ENCODE measurements at regions not wholly inside any gene's neighbourhood (a gene's known extent, or its start where the extent isn't known, plus 50 kb on each side); places are given as distances from the start of the nearest gene placed in this dataset.

DNA sequence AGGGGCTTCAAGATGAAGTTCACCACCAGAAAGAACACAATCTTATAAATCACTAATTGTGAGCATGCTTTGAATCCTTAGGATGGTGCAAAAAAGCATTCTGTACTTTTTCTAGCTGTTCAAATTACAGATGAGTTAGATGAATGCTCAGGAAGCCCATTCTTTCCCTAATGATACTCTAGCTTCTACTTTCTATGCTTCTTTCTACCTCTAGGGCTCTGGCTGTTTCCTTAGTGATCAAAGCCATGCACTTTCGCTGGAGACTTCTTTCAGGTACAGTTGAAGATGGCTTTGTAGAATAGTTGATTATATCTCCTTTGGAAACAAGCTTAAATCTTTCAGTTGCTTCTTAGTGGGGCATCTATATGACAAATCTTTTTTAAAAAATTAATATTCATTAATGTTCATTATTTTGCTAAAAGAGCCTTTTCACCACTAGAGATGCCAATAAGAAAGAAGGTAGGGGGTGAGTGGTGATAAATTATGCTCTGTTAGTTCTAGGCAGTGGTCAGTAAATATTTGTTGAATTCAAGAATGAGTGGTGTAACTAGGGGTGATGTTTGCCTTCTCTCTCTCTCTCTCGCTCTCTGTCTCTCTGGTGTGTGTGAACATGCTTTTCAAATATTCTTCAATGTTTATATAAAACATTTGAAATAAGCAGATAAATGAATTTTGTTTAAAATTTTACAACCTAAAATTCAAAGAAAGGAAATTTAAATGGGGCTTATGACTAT is 169.4 kb downstream of the GLUD2 start:
- 68 to 88% (median 75%) methylated on average over 2 of the region's 2 CpGs for WGBS, 5 donors

DNA sequence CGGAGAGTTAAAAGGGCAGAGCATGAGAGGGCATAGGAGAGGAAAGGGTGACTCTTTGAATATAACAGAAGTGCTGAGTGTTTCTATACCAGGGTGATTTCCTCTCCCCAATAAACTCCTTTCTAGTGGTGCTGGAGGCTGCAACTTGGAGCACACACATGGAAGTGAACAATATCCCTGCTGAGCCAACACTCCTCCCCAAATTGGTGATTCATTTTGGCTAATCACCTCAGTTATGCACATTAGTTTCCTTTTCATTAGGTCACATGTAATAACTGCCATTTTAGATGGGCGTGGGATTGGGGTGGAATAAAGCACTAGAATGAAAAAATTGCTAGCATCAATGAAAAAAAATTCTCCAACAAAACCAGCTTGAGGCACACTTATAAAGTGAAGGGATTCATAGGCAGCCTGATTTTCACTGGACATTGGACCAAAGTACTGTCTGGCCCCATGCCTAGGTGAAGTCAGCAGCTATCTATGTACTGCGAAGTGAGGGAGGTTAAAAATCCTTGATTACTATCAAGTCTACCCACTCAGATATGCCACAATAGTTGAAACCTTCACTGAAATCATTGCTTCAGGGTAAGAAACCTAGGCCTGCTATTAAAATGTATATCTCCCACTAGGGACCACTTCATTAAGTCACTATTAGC is 174.0 kb downstream of the GLUD2 start:
- Histone ChIP-seq H3K36me3 (no peaks in the 10 kb centered on the region), H3K9me3 (no peaks in the 10 kb centered on the region), H3K4me1 (no peaks in the 10 kb centered on the region), H3K27ac (no peak overlapping the region), H3K4me3 (no peak overlapping the region), H3K27me3 (replicated peaks in 1 of 7) (no peaks in the 10 kb centered on the region)
- DNase-seq, result no peak
- intact Hi-C loops (cut with DNase I; ENCODE audit: low total_unique reads), result no loop called here
- WGBS, 5 donors, result 60 to 79% (median 73%) methylated on average over 3 of the region's 3 CpGs
- TF ChIP-seq, protein P1, sequence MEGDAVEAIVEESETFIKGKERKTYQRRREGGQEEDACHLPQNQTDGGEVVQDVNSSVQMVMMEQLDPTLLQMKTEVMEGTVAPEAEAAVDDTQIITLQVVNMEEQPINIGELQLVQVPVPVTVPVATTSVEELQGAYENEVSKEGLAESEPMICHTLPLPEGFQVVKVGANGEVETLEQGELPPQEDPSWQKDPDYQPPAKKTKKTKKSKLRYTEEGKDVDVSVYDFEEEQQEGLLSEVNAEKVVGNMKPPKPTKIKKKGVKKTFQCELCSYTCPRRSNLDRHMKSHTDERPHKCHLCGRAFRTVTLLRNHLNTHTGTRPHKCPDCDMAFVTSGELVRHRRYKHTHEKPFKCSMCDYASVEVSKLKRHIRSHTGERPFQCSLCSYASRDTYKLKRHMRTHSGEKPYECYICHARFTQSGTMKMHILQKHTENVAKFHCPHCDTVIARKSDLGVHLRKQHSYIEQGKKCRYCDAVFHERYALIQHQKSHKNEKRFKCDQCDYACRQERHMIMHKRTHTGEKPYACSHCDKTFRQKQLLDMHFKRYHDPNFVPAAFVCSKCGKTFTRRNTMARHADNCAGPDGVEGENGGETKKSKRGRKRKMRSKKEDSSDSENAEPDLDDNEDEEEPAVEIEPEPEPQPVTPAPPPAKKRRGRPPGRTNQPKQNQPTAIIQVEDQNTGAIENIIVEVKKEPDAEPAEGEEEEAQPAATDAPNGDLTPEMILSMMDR (IDR thresholded peaks at IDR 0.05 in 8 of 11, conservative IDR thresholded peaks at IDR 0.05 in 3 of 11), result no peak
- TF ChIP-seq POLR2AphosphoS5 (IDR thresholded peaks at IDR 0.05) (no peak), POLR2A (IDR thresholded peaks at IDR 0.05) (no peak)

More for the DNA sequence above, 169.4 kb downstream of the GLUD2 start:
- no peak overlapping the region for H3K27ac ChIP-seq
- H3K36me3 ChIP-seq, result no peaks in the 10 kb centered on the region
- intact Hi-C loops (cut with DNase I; ENCODE audit: low total_unique reads), result no loop called here
- H3K4me3 ChIP-seq, result no peak overlapping the region
- no peaks in the 10 kb centered on the region for H3K27me3 ChIP-seq (replicated peaks in 1 of 7)
- no peaks in the 10 kb centered on the region for H3K9me3 ChIP-seq
- no peak for DNase-seq
- H3K4me1 ChIP-seq, result no peaks in the 10 kb centered on the region
- TF ChIP-seq, protein P1 (IDR thresholded peaks at IDR 0.05 in 8 of 11, conservative IDR thresholded peaks at IDR 0.05 in 3 of 11), result no peak
- TF ChIP-seq POLR2AphosphoS5 (IDR thresholded peaks at IDR 0.05) (no peak), POLR2A (IDR thresholded peaks at IDR 0.05) (no peak)

DNA sequence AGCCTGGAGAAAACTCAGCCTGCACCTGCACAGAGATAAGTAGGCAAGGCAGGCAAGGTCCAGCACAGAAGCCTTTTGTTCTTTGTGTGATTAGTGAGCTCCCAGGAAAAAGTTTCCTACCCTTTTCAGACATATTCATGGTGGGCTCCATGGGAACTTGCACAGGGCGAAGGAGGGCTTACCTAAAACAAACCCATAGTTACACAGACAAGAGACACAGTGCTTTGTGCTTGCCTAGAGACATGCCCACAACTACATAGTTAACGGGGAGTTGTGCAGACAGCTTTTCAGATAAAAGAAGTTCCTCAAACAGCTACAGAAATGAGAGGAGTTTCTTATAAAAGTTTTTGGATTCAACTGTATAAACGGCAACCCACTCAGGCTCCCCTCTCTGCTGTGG is 180.5 kb downstream of the GLUD2 start:
- Histone ChIP-seq H3K4me1 (no peaks in the 10 kb centered on the region), H3K36me3 (no peaks in the 10 kb centered on the region), H3K4me3 (no peak overlapping the region), H3K9me3 (no peaks in the 10 kb centered on the region), H3K27ac (no peak overlapping the region), H3K27me3 (replicated peaks in 1 of 7) (no peaks in the 10 kb centered on the region)
- DNase-seq, result no peak
- 71 to 95% (median 80%) methylated on average over 2 to 3 of the region's 3 CpGs for WGBS, 5 donors
- intact Hi-C loops (cut with DNase I; ENCODE audit: low total_unique reads), result no loop called here
- TF ChIP-seq POLR2AphosphoS5 (IDR thresholded peaks at IDR 0.05) (no peak), POLR2A (IDR thresholded peaks at IDR 0.05) (no peak)
- TF ChIP-seq, protein P1 (IDR thresholded peaks at IDR 0.05 in 8 of 11, conservative IDR thresholded peaks at IDR 0.05 in 3 of 11), result no peak

DNA sequence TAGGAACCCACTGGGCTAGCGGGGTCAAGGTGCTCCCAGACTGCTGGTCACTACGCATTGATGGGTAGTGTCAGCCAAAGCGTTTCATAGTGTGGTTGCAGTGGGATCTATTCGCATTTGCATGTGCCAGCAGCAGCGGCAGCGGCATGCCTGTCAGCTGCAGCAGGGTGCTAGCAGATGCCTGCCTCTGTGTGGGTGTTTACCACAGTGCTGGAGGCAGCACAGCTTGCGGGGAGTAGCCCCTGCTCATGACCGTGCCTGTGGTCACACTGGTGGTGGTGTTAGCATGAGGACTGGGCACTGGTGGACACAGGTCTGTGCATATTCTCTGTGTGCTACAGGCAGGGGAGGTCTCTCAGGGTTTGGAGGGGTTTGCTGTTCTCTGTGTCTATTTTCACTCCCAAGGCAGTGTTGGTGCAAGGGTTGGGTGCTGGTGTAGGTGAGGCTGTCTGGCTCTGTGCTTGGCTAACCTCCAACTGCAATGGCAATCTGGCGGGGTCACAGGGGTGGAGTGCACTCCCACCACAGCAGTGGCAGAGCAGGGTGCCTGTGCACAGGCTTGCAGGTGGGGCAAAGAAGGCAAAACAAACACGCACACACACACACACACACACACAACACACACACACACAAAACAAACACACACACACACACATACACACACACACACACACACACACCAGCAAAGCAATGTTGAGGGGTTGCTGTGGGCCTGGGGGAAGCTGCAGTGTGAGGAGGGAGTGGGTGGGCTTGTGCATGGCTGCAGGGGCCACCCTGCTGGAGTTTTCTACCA is 184.4 kb downstream of the GLUD2 start:
- WGBS, 5 donors, result 65 to 81% (median 81%) methylated on average over 1 to 10 of the region's 10 CpGs
- no peak for DNase-seq
- intact Hi-C loops (cut with DNase I; ENCODE audit: low total_unique reads), result no loop called here

More for the DNA sequence above, 184.4 kb downstream of the GLUD2 start:
- TF ChIP-seq POLR2AphosphoS5 (IDR thresholded peaks at IDR 0.05) (no peak), POLR2A (IDR thresholded peaks at IDR 0.05) (no peak)
- TF ChIP-seq, protein P1 (IDR thresholded peaks at IDR 0.05 in 8 of 11, conservative IDR thresholded peaks at IDR 0.05 in 3 of 11), result no peak
- Histone ChIP-seq H3K4me3 (no peak overlapping the region), H3K36me3 (no peaks in the 10 kb centered on the region), H3K4me1 (no peaks in the 10 kb centered on the region), H3K27me3 (replicated peaks in 1 of 7) (no peaks in the 10 kb centered on the region), H3K9me3 (peaks cover 0 to 5% (median 0%) of the 10 kb centered on the region in 8 donors), H3K27ac (no peak overlapping the region)

Measured in spleen (tissue), 11 donors.